GM23338 (cell line): ENCODE measurements at regions not wholly inside any gene's neighbourhood (a gene's known extent, or its start where the extent isn't known, plus 50 kb on each side); places are given as distances from the start of the nearest gene placed in this dataset.

Source experiments
- ATAC-seq: fragments of 200-7000 bp; cut with Tn5 transposase; 3 replicates; pipeline ENCODE4 v1.9.1; 2020
- DNase-seq: peaks from one replicate; pipeline ENCODE4 v3.0.0-alpha.2; 2015; ENCODE audit warnings: low spot score
- H2AFZ ChIP-seq: fragments of 200-600 bp; sonication (generic); 2 replicates; pipeline ENCODE4 v1.8.0; 2016; ENCODE audit warnings: antibody characterized with exemption, mild to moderate bottlenecking, moderate library complexity
- H3F3A ChIP-seq: fragments of 200-600 bp; sonication (generic); replicated peaks from 2 replicates; pipeline ENCODE4 v1.8.0; 2017; ENCODE audit warnings: antibody characterized with exemption, mixed run types, low read depth
- H3K27ac ChIP-seq: fragments of 200-600 bp; sonication (generic); 2 replicates; pipeline ENCODE4 v1.6.1; 2016; ENCODE audit warnings: low read depth
- H3K27me3 ChIP-seq: fragments of 200-600 bp; sonication (generic); 2 replicates; pipeline ENCODE4 v1.8.0; 2016; ENCODE audit warnings: mild to moderate bottlenecking, mixed run types, moderate library complexity; ENCODE audit not compliant: insufficient read depth
- H3K36me3 ChIP-seq: fragments of 200-600 bp; sonication (generic); 2 replicates; pipeline ENCODE4 v1.8.0; 2016; ENCODE audit warnings: mild to moderate bottlenecking; ENCODE audit not compliant: insufficient read depth
- H3K4me1 ChIP-seq: fragments of 200-600 bp; sonication (generic); 2 replicates; pipeline ENCODE4 v1.8.0; 2016; ENCODE audit warnings: mild to moderate bottlenecking, moderate library complexity; ENCODE audit not compliant: insufficient read depth
- H3K4me2 ChIP-seq: fragments of 200-600 bp; sonication (generic); 2 replicates; pipeline ENCODE4 v1.7.1; 2017; ENCODE audit warnings: mixed run types
- H3K4me3 ChIP-seq: fragments of 200-600 bp; sonication (generic); 2 replicates; pipeline ENCODE4 v1.6.1; 2016; ENCODE audit warnings: mixed run types
- H3K79me2 ChIP-seq: fragments of 200-600 bp; sonication (generic); replicated peaks from 2 replicates; pipeline ENCODE4 v1.8.0; 2017; ENCODE audit warnings: mild to moderate bottlenecking; ENCODE audit not compliant: insufficient read depth
- H3K9me2 ChIP-seq: fragments of 200-600 bp; sonication (generic); 2 replicates; pipeline ENCODE4 v1.8.0; 2017; ENCODE audit not compliant: insufficient read depth
- H4K20me1 ChIP-seq: fragments of 200-600 bp; sonication (generic); replicated peaks from 2 replicates; pipeline ENCODE4 v1.8.0; 2017; ENCODE audit warnings: mild to moderate bottlenecking; ENCODE audit not compliant: insufficient read depth
- H3K27ac Mint-ChIP-seq: 2 replicates; pipeline ENCODE4 v1.8.0; 2020; ENCODE audit warnings: inconsistent platforms, mild to moderate bottlenecking, moderate library complexity, mixed read lengths
- H3K27me3 Mint-ChIP-seq: 3 replicates; pipeline ENCODE4 v1.8.0; 2022; ENCODE audit warnings: low read depth, mild to moderate bottlenecking, moderate library complexity, mixed read lengths, inconsistent platforms; ENCODE audit not compliant: insufficient read depth, poor library complexity
- H3K36me3 Mint-ChIP-seq: 3 replicates; pipeline ENCODE4 v1.8.0; 2021; ENCODE audit warnings: low read depth, mild to moderate bottlenecking, inconsistent platforms, moderate library complexity, mixed read lengths
- H3K4me1 Mint-ChIP-seq: 3 replicates; pipeline ENCODE4 v1.8.0; 2020; ENCODE audit warnings: mild to moderate bottlenecking, inconsistent platforms, mixed read lengths
- H3K4me3 Mint-ChIP-seq: 3 replicates; pipeline ENCODE4 v1.8.0; 2021; ENCODE audit warnings: moderate library complexity, mild to moderate bottlenecking, inconsistent platforms, mixed read lengths
- H3K9me3 Mint-ChIP-seq: 3 replicates; pipeline ENCODE4 v1.8.0; 2020; ENCODE audit warnings: moderate library complexity, mild to moderate bottlenecking, inconsistent platforms, mixed read lengths
- ETS1 ChIP-seq: IDR thresholded peaks from 2 replicates; pipeline ENCODE4 v1.6.1; 2016; ENCODE audit warnings: antibody characterized with exemption
- EZH2 ChIP-seq: fragments of 200-600 bp; sonication (generic); IDR thresholded peaks from one replicate; pipeline ENCODE4 v1.8.0; 2017; ENCODE audit warnings: antibody characterized with exemption, mild to moderate bottlenecking, low read depth; ENCODE audit not compliant: unreplicated experiment
- EZH2phosphoT487 ChIP-seq: fragments of 200-600 bp; sonication (generic); IDR thresholded peaks from one replicate; pipeline ENCODE4 v1.8.1; 2018; ENCODE audit warnings: antibody characterized with exemption; ENCODE audit not compliant: unreplicated experiment
- JUNB ChIP-seq: IDR thresholded peaks from one replicate; pipeline ENCODE4 v1.6.1; 2016; ENCODE audit warnings: antibody characterized with exemption; ENCODE audit not compliant: unreplicated experiment
- POLR2AphosphoS5 ChIP-seq: IDR thresholded peaks from 2 replicates; pipeline ENCODE4 v1.6.1; 2016; ENCODE audit warnings: antibody characterized with exemption, low read depth
- ZNF331 ChIP-seq: fragments of 250-450 bp; sonication (Bioruptor Pico); IDR thresholded peaks from 2 replicates; pipeline ENCODE4 v1.5.0; 2020; ENCODE audit warnings: low read depth, mild to moderate bottlenecking, moderate library complexity
- TF ChIP-seq, protein P1 (sequence below): IDR thresholded peaks from one replicate; pipeline ENCODE4 v1.6.1; 2018; ENCODE audit warnings: antibody characterized with exemption; ENCODE audit not compliant: unreplicated experiment
- TF ChIP-seq, protein P2 (sequence below): fragments of 250-450 bp; sonication (Bioruptor Pico); IDR thresholded peaks from 2 replicates; pipeline ENCODE4 v1.5.0; 2020; ENCODE audit warnings: mild to moderate bottlenecking, moderate library complexity

DNA sequence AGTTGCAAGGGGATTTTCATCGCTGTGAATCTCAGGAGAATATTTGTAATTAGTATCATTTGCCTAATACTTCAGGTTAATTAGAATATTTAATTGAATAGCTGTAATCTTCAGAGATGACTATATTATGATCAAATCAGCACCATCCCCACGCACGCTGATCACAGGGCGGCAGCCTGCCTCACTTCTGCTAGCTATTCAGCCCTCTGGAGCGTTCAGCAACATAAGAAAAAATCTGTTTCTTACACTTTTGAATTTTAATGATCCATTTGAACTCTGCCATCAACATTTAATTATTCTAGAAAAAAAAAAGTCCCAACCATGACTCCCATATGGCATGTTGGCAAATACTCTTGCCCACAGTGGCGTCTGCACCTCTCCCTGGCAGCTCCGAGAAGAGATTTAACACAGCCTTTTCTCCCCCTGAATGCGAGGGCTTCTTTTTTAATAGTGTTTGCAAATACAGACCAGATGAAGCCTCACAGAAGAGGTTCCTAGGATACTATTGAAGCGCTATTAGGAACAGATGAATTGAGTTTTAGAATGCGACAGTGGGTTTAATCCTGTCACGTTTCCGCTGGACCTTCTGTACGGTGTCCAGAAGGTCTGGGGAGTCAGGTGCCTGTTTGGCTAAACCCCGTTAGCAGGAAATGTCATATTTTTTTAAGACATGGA, 731.9 kb upstream of the SALL3 start (continued):
- TF ChIP-seq, protein P1, sequence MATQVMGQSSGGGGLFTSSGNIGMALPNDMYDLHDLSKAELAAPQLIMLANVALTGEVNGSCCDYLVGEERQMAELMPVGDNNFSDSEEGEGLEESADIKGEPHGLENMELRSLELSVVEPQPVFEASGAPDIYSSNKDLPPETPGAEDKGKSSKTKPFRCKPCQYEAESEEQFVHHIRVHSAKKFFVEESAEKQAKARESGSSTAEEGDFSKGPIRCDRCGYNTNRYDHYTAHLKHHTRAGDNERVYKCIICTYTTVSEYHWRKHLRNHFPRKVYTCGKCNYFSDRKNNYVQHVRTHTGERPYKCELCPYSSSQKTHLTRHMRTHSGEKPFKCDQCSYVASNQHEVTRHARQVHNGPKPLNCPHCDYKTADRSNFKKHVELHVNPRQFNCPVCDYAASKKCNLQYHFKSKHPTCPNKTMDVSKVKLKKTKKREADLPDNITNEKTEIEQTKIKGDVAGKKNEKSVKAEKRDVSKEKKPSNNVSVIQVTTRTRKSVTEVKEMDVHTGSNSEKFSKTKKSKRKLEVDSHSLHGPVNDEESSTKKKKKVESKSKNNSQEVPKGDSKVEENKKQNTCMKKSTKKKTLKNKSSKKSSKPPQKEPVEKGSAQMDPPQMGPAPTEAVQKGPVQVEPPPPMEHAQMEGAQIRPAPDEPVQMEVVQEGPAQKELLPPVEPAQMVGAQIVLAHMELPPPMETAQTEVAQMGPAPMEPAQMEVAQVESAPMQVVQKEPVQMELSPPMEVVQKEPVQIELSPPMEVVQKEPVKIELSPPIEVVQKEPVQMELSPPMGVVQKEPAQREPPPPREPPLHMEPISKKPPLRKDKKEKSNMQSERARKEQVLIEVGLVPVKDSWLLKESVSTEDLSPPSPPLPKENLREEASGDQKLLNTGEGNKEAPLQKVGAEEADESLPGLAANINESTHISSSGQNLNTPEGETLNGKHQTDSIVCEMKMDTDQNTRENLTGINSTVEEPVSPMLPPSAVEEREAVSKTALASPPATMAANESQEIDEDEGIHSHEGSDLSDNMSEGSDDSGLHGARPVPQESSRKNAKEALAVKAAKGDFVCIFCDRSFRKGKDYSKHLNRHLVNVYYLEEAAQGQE: no peak
- no peak for TF ChIP-seq ETS1

GRCh38 chr18:78255013-78255412, 724.6 kb upstream of the SALL3 start:
- H3K36me3 Mint-ChIP-seq: peaks cover 35% of the 10 kb centered on the region; the same call in 2 of the 3 replicates
- peaks cover 15% of the 10 kb centered on the region; the same call in 1 of the 2 replicates for H3K36me3 ChIP-seq
- DNase-seq (no peak), ATAC-seq (no peak)
- no peaks in the 10 kb centered on the region for H3K4me1 Mint-ChIP-seq
- H3F3A ChIP-seq: no peaks in the 10 kb centered on the region
- no peak overlapping the region for H3K4me2 ChIP-seq
- no peaks in the 10 kb centered on the region for H3K4me1 ChIP-seq
- H4K20me1 ChIP-seq: no peaks in the 10 kb centered on the region
- H3K27ac Mint-ChIP-seq: no peak overlapping the region
- H3K27me3 ChIP-seq: no peaks in the 10 kb centered on the region
- no peaks in the 10 kb centered on the region for H3K9me2 ChIP-seq
- no peak overlapping the region for H2AFZ ChIP-seq
- no peaks in the 10 kb centered on the region for H3K79me2 ChIP-seq
- no peaks in the 10 kb centered on the region for H3K27me3 Mint-ChIP-seq
- H3K4me3 ChIP-seq: no peak overlapping the region
- H3K9me3 Mint-ChIP-seq: peaks cover 90% of the 10 kb centered on the region
- H3K4me3 Mint-ChIP-seq: no peak overlapping the region
- no peak overlapping the region for H3K27ac ChIP-seq
- TF ChIP-seq POLR2AphosphoS5 (no peak), EZH2phosphoT487 (no peak), ETS1 (no peak), JUNB (no peak), ZNF331 (CRISPR knock-in tag) (no peak), EZH2 (no peak)
- TF ChIP-seq, protein P2, sequence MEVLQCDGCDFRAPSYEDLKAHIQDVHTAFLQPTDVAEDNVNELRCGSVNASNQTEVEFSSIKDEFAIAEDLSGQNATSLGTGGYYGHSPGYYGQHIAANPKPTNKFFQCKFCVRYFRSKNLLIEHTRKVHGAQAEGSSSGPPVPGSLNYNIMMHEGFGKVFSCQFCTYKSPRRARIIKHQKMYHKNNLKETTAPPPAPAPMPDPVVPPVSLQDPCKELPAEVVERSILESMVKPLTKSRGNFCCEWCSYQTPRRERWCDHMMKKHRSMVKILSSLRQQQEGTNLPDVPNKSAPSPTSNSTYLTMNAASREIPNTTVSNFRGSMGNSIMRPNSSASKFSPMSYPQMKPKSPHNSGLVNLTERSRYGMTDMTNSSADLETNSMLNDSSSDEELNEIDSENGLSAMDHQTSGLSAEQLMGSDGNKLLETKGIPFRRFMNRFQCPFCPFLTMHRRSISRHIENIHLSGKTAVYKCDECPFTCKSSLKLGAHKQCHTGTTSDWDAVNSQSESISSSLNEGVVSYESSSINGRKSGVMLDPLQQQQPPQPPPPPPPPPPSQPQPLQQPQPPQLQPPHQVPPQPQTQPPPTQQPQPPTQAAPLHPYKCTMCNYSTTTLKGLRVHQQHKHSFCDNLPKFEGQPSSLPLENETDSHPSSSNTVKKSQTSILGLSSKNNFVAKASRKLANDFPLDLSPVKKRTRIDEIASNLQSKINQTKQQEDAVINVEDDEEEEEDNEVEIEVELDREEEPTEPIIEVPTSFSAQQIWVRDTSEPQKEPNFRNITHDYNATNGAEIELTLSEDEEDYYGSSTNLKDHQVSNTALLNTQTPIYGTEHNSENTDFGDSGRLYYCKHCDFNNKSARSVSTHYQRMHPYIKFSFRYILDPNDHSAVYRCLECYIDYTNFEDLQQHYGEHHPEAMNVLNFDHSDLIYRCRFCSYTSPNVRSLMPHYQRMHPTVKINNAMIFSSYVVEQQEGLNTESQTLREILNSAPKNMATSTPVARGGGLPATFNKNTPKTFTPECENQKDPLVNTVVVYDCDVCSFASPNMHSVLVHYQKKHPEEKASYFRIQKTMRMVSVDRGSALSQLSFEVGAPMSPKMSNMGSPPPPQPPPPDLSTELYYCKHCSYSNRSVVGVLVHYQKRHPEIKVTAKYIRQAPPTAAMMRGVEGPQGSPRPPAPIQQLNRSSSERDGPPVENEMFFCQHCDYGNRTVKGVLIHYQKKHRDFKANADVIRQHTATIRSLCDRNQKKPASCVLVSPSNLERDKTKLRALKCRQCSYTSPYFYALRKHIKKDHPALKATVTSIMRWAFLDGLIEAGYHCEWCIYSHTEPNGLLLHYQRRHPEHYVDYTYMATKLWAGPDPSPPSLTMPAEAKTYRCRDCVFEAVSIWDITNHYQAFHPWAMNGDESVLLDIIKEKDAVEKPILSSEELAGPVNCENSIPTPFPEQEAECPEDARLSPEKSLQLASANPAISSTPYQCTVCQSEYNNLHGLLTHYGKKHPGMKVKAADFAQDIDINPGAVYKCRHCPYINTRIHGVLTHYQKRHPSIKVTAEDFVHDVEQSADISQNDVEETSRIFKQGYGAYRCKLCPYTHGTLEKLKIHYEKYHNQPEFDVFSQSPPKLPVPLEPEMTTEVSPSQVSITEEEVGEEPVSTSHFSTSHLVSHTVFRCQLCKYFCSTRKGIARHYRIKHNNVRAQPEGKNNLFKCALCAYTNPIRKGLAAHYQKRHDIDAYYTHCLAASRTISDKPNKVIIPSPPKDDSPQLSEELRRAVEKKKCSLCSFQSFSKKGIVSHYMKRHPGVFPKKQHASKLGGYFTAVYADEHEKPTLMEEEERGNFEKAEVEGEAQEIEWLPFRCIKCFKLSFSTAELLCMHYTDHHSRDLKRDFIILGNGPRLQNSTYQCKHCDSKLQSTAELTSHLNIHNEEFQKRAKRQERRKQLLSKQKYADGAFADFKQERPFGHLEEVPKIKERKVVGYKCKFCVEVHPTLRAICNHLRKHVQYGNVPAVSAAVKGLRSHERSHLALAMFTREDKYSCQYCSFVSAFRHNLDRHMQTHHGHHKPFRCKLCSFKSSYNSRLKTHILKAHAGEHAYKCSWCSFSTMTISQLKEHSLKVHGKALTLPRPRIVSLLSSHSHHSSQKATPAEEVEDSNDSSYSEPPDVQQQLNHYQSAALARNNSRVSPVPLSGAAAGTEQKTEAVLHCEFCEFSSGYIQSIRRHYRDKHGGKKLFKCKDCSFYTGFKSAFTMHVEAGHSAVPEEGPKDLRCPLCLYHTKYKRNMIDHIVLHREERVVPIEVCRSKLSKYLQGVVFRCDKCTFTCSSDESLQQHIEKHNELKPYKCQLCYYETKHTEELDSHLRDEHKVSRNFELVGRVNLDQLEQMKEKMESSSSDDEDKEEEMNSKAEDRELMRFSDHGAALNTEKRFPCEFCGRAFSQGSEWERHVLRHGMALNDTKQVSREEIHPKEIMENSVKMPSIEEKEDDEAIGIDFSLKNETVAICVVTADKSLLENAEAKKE: no peak
- TF ChIP-seq, protein P1: no peak
